H1 (cell line): ENCODE measurements at regions not wholly inside any gene's neighbourhood (a gene's known extent, or its start where the extent isn't known, plus 50 kb on each side); places are given as distances from the start of the nearest gene placed in this dataset.

ENCODE experiments used
- EP300 ChIP-seq, 2 experiments: IDR thresholded peaks; 1 replicate in 1 of 2; 2 replicates in 1 of 2; pipeline ENCODE4 v1.6.1; 2011 to 2012; ENCODE audit warnings: low read depth in 2 of 2, low read length in 2 of 2, mild to moderate bottlenecking in 2 of 2, borderline replicate concordance in 1 of 2, inconsistent platforms in 1 of 2, moderate library complexity in 1 of 2
- GTF2F1 ChIP-seq: IDR thresholded peaks from 2 replicates; pipeline ENCODE4 v1.6.1; 2012; ENCODE audit warnings: low read depth, low read length, improper control_type of control experiment, borderline replicate concordance
- TAF1 ChIP-seq: IDR thresholded peaks from 2 replicates; pipeline ENCODE4 v1.6.1; 2011; ENCODE audit warnings: mild to moderate bottlenecking, low read depth, low read length
- YY1 ChIP-seq: IDR thresholded peaks from 2 replicates; pipeline ENCODE4 v1.6.1; 2011; ENCODE audit warnings: low read depth, mild to moderate bottlenecking, low read length
- TF ChIP-seq, protein P1 (sequence below), 3 experiments: IDR thresholded peaks; 1 replicate in 2 of 3; 2 replicates in 1 of 3; pipeline versions ENCODE4 v1.5.1 to v1.6.1; 2011; ENCODE audit warnings: low read length in 3 of 3, mild to moderate bottlenecking in 3 of 3, inconsistent platforms in 2 of 3, low read depth in 1 of 3, moderate library complexity in 1 of 3; ENCODE audit not compliant: insufficient read depth in 1 of 3; ENCODE audit errors: control extremely low read depth in 1 of 3

DNA sequence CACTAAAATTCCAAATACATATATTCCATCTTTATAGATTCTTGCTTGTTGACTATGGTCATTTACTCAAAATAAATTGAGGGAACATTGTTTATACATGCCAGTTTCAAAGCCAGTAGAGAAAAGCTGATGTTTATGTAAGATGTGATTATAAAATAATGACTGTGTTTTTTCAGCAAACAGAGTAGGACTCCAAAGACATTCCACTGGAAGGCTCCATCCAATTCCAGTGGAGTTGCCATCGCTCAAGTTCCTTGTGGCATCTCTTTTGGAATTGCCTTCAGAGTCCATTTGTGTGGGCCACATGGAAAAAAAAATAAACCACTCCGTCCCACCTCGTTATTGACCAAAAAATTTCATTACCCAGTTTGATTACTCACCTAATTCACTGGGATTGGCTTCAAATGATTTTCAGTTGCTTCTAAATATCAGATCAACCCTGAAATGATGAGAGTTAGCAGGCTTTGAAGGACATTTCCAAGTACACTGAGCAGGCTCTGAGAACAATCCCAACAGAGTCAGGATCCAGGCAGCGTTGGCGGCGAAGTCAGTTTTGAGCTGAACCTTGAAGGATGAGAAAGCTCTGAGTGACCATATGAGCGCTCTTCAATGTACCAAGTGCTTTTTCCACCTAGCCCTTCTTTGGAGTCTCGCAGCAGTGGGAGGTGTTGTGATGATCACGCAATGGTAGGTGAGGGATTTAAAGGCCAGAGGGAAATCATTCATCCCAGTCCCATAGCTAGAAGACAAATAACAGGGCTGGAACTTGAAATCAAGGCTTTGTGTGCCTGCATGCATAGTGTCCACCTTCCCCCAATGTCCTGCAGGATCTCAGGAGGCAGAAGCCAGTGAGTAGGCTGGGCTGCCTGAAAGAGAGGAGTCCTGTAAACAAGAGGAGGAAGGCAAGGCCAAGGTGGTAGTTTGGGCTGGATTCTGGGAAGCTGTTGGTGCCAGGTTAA, 281.7 kb downstream of the CDC5L start:
- TF ChIP-seq YY1 (no peak), GTF2F1 (no peak), EP300 (IDR thresholded peaks at IDR 0.05; ENCODE audit: borderline replicate concordance in 1 of 2, low read depth in 2 of 2, low read length in 2 of 2) (no peak), TAF1 (no peak)
- TF ChIP-seq, protein P1, sequence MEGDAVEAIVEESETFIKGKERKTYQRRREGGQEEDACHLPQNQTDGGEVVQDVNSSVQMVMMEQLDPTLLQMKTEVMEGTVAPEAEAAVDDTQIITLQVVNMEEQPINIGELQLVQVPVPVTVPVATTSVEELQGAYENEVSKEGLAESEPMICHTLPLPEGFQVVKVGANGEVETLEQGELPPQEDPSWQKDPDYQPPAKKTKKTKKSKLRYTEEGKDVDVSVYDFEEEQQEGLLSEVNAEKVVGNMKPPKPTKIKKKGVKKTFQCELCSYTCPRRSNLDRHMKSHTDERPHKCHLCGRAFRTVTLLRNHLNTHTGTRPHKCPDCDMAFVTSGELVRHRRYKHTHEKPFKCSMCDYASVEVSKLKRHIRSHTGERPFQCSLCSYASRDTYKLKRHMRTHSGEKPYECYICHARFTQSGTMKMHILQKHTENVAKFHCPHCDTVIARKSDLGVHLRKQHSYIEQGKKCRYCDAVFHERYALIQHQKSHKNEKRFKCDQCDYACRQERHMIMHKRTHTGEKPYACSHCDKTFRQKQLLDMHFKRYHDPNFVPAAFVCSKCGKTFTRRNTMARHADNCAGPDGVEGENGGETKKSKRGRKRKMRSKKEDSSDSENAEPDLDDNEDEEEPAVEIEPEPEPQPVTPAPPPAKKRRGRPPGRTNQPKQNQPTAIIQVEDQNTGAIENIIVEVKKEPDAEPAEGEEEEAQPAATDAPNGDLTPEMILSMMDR (IDR thresholded peaks at IDR 0.05; ENCODE audit: control extremely low read depth in 1 of 3, insufficient read depth in 1 of 3, low read depth in 1 of 3, low read length in 3 of 3) = no peak
